Kasumi-1 (cell line): ENCODE measurements at regions not wholly inside any gene's neighbourhood (a gene's known extent, or its start where the extent isn't known, plus 50 kb on each side); places are given as distances from the start of the nearest gene placed in this dataset.
"Not testable (repeated sequence)": the region's sequence is repeated elsewhere in the genome, so short reads cannot be mapped to it uniquely, and the experiment has no call there.

Source experiments
- DNase-seq, 2 experiments: peaks; one replicate each; lab custom pipeline; 2025; lab: John Stamatoyannopoulos, UW

GRCh38 chr16:65842067-65842466, 524.4 kb upstream of the CDH5 start:
- no peak for DNase-seq

DNA sequence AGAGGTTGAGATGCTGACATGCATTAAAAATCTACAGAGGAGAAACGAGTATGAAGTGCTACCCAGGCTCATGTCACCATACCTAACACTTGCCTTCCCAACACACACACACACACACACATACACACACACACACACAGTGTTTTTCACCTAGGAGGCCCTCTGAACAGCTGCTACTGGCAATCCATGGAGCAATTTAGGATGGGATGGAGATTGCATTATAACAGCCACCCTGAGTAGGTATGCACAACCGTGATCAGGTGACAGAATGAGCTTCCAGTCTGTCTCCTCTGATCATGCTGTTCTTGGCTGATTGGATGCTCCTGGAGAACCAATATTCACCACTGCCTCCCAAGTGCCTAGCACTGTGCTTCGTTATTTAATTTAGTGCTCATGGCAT, 528.5 kb upstream of the CDH5 start:
- no peak for DNase-seq

DNA sequence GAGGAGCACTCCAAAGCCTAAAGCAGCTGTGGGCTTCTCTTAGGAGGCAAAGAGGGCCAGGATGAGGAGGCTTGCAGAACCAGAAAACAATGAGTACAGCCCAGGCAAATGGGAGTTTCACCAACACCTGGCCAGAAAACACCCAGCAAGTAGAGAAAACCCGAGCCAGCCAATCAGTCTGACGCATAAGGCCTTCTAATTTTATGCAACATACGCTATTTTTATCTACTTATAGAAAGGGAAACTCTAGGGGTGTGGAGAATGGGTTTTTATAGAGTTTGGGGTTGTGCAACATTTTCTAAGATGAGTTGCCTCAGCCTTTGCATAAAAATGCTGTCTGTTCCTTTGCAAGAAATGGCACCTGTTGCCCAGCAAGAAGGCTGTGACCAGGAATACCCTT, 529.0 kb upstream of the CDH5 start:
- DNase-seq, result no peak

GRCh38 chr16:65834688-65835087, 531.8 kb upstream of the CDH5 start:
- DNase-seq, result no peak

- no peak for DNase-seq
Observed at GRCh38 chr16:65833171-65833871, 533.2 kb upstream of the CDH5 start.

- DNase-seq, result no peak
Observed at GRCh38 chr16:65832679-65833078, 533.8 kb upstream of the CDH5 start.

GRCh38 chr16:65831903-65832666, 534.4 kb upstream of the CDH5 start:
- DNase-seq, result no peak

DNA sequence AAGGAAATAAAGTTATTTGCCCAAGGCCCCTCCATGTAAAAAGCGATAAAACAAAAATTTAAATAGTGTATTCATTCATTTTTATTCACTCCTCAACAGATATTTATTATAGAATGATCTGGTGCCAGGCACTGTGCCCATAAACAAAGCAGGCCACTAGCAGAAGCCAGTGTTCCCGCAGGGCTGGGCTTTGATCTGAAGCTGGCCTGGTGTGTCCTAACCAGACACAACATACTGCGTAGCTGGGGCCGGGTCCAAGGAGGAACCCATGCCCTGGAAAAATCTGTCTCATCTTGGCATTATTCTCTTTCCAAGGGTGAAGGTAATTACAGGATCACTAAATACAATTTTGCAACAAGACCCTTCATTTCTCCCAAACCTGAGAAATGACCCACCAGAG, 537.4 kb upstream of the CDH5 start:
- no peak for DNase-seq

GRCh38 chr16:65828296-65828695, 538.2 kb upstream of the CDH5 start:
- DNase-seq, result no peak

- DNase-seq, result no peak
Observed at GRCh38 chr16:65827231-65827630, 539.3 kb upstream of the CDH5 start.

- no peak for DNase-seq
Observed at GRCh38 chr16:65825191-65825856, 541.2 kb upstream of the CDH5 start.

DNA sequence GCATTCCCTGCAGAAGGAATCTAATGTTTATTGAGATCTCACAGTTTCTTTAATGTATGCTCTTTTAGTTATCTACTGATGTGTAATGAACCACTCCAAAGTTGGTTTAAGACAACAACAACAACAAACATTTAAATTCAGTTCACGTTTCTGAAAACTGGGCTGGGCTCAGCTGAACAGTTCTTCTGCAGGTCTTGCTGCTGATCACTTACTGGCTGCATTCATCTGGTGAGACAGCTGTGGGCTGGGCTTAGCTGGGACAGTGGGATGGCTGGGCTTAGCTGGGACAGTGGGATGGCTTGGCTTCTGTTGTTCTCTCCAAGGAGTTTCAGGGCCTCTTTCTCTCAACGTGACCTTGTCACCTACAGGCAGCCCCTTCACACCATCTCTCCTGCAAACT, 544.3 kb upstream of the CDH5 start:
- DNase-seq, result no peak

- DNase-seq, result no peak
Observed at GRCh38 chr16:65819136-65819898, 547.2 kb upstream of the CDH5 start.

DNA sequence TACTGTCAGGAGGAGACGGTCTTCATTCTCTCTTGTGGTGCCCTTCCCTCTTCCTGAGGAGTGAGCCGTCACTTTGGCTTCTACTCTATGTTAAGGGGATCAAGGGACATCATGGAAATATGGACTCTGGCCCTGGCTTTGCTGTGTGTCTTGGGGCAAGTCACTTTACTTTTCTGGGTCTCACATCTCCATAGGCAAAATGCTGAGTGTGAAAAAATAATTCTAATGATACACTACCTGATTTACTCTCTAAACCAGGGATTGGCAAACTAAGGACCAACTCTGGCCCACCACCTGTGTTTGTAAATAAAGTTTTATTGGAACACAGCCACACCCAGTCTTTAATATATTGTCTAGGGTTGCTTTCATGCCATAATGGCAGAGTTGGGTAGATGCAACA, 548.7 kb upstream of the CDH5 start:
- no peak for DNase-seq

GRCh38 chr16:65817066-65817465, 549.4 kb upstream of the CDH5 start:
- DNase-seq, result no peak

DNA sequence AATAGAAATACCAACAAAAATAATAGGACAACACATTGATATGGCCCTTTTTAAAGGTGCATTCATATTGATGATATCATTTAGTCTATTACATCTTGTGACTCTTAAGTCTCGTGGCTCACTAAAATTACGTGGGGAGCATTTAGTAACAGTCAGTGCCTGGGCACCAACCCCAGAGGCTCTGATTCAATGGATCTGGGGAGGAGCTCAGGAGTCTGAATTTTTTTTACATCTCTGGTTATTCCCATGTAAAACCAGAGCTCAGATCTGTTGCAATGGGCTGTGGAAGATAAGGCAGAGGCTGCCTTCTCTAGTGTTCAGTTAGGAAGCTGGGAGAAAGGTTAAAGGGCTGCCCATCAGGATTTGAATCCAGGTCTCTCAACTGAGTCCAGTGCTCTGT, 549.9 kb upstream of the CDH5 start:
- no peak for DNase-seq

- DNase-seq, result no peak
Observed at GRCh38 chr16:65815707-65816106, 550.8 kb upstream of the CDH5 start.

DNA sequence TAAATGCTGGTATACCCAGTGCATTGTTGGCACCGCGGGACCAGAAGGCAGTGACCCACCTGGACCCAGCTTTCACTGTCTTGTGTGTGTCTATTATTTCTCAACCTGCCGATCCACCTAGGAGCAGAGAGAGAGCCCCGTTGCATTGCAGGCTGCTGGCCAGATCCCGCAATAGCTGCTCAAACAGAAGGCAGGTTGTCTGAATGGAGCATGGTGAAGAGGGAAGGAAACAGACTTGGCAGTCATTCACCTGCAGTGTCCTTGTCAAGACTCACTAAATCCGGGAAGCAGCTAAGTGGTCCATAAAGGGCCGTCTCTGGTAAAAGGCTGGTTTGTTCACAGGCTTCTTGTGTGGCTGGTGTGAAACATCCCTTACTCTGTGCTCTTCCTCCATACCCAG, 552.6 kb upstream of the CDH5 start:
- DNase-seq, result not testable (repeated sequence)

GRCh38 chr16:65809627-65810026, 556.9 kb upstream of the CDH5 start:
- no peak for DNase-seq

DNA sequence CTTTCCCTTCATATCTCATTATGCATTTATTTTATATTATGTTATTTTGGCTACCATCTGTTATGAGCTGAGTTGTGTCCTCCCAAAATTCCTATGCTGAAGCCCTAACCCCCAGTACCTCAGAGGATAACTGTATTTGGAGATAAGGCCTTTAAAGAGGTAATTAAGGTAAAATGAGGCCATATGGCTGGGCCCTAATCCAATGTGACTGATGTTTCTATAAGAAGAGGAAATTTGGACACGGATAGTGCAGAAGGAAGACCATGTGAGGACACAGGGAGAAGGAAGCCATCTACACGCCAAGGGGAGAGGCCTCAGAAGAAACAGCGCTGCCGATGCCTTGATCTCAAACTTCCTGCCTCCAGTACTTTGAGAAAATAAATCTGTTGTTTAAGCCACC, 557.7 kb upstream of the CDH5 start:
- DNase-seq, result no peak

- no peak for DNase-seq
Observed at GRCh38 chr16:65807858-65808257, 558.6 kb upstream of the CDH5 start.

DNA sequence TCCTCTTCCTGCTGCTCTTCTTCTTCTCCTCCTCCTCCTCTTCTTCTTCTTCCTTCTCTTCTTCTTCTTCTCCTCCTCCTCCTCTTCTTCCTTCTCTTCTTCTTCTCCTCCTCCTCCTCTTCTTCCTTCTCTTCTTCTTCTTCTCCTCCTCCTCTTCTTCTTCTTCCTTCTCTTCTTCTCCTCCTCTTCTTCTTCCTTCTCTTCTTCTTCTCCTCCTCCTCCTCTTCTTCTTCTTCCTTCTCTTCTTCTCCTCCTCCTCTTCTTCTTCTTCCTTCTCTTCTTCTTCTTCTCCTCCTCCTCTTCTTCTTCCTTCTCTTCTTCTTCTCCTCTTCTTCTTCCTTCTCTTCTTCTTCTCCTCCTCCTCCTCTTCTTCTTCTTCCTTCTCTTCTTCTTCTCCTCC, 560.8 kb upstream of the CDH5 start:
- not testable (repeated sequence) for DNase-seq
